ENCODE measurements at regions not wholly inside any gene's neighbourhood (a gene's known extent, or its start where the extent isn't known, plus 50 kb on each side); places are given as distances from the start of the nearest gene placed in this dataset.
A peak's percentile ranks its signal among the peaks of the same experiment; 100 is the strongest.

DNA sequence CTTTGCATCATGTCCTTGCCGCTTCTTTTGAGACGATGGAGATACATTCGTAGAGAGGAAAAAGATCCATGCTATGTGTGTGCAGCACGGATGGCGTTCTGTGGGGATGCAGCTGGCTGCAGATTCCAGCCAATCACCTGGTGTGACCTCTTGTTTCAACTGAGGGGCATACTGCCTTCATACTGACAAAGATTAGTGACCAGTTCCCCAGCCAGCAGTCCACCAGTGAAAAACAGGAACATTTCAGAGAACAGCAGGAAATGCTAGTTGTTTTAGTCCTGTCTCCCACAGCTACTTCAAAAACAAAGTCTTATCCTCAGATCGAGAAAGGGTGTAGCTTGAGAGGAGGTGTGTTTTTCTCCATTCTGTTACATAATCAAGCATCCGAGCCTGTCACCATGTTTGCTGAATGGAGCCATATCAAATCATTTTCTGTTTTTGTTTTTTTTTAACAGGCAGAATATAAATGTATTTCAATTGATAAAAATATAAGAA is 255.7 kb upstream of the FMN2 start:
- no peak for DNase-seq (ENCODE audit: low read depth)
- no peak overlapping the region for H3K4me3 ChIP-seq (ENCODE audit: low read depth, low read length)

DNA sequence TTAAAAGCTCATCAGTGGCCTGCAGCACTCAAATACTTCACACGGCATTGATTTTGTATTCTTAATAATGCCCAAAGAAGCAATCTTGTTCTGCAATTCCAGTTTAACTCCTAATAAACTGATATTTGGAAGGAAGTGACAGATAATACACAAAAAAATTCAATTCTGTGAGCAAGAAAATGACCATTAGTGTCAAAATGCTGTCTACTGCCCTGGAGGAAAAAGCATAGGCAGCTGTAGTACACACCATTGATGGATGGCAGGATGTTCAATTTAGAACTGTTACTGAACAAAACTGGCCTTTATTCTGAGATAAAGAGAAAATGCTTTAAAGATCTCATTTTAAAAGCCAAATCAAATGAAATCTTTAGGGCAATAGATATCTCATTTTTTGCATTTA is 251.3 kb upstream of the FMN2 start:
- no peak overlapping the region for H3K4me3 ChIP-seq (ENCODE audit: low read depth, low read length)
- DNase-seq (ENCODE audit: low read depth) = no peak

DNA sequence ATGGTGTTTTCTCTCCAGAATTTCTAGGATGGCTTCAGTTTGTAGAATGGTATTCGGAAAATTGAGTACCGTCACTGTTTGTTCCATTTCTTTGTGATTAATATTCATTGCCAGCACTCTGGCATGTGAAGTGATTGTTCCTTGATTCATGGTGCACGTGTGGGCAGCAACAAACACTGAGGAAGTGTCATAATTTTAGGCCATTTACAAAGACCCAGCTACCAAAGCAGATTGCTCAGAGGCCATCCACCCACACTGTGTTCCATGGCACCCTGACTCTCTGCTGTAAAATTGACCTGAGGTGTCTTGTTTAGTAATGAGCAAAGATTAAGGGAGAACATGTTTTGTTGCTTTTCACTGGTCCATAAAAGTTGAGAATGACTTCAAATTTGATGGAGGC is 250.9 kb upstream of the FMN2 start:
- no peak overlapping the region for H3K4me3 ChIP-seq (ENCODE audit: low read depth, low read length)
- DNase-seq (ENCODE audit: low read depth) = no peak

DNA sequence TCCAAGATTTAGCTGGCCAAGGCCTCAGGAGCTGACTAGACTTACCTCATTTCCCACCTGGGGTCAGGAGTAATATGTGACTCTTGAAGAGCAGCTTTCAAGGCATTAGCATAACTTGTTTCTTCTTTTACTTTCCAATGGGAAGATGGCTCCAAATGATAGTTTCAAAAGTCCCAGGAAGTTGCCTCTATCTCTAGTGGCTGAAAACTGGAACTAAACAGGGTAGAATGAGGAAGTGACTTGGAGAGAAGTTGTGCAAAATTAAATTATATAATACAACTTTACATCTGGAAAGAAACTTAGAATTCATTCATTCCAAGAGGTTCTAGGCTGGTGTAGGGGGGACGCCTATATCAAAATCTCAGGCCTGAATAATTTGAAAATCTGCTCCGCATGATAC is 250.1 kb upstream of the FMN2 start:
- DNase-seq (ENCODE audit: low read depth) = no peak

DNA sequence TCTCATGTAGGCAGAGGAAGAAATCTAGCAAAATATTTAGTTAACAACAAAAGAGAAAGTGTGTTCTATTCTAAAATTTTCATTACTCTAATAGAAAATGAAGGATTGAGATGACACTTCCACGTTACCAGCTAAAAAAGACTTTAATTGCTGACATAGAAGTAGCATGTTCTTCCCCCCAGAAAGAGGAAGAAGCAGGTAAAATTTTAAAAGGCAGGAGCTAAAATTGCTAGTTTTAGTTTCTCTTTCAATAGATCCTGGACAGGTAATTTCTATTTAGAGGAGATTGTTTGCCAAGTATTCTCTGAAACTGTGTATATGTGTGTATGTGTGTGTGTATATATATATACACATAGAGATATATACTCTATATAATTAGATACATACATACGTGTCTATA is 248.1 kb upstream of the FMN2 start:
- no peak overlapping the region for H3K4me3 ChIP-seq (ENCODE audit: low read depth, low read length)
- no peak for DNase-seq (ENCODE audit: low read depth)

More for the DNA sequence above, 250.1 kb upstream of the FMN2 start:
- H3K4me3 ChIP-seq (ENCODE audit: low read depth, low read length) = no peak overlapping the region

DNA sequence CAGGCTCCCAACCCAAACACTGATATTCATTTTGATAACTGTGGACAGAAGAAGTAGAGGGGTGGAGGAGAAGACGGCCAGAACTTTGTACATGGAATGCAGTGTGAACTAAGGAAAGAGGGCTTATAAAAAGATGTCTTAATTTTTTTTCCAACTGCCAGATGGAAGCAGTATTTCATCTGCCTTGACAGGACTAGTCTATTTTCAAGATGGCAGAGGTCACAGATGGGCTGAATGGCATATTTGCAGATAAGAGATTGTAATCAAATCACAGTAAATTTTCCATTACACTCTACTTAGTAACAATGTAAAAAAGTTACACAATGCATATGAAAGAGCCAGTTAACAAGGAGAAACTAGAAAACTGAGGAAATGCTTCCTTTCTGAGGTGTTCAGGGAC is 246.8 kb upstream of the FMN2 start:
- DNase-seq (ENCODE audit: low read depth) = no peak
- no peak overlapping the region for H3K4me3 ChIP-seq (ENCODE audit: low read depth, low read length)

DNA sequence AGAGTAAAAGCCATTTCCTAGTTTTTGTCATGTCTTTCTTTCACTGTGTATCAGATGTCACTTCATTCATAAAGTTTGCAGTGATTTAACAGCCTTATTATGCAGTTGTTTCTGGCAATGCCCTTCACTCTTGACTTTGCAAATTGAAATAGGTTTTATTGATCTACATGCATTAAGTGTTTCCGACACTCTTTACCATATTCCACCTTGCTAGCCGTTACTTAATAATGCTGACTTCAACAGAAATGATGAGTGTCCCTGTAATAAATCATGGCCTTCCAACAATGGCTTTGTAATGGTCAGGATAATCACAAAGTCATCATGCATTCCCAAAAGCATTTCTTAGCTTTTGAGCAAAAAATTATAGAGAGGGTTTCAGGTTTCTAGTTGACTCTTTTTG is 236.8 kb upstream of the FMN2 start:
- no peak for DNase-seq (ENCODE audit: low read depth)
- no peak overlapping the region for H3K4me3 ChIP-seq (ENCODE audit: low read depth, low read length)

DNA sequence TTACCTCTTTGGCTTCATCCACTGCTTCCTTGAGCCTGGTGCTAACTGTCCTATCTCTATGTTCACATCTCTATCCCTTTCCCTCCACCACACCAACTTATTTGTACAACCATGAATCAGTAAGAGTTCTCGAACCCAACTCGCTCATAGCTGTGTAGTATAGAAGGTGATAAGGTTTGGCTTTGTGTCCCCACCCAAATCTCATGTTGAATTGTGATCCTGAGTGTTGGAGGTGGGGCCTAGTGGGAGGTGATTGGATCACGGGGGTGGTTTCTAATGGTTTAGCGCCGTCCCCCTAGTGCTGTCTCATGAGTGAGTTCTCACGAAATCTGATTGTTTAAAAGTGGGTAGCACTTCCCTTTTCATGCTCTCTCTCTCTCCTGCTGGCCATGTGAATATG is 235.6 kb upstream of the FMN2 start:
- H3K4me3 ChIP-seq (ENCODE audit: low read depth, low read length) = no peak overlapping the region
- no peak for DNase-seq (ENCODE audit: low read depth)

DNA sequence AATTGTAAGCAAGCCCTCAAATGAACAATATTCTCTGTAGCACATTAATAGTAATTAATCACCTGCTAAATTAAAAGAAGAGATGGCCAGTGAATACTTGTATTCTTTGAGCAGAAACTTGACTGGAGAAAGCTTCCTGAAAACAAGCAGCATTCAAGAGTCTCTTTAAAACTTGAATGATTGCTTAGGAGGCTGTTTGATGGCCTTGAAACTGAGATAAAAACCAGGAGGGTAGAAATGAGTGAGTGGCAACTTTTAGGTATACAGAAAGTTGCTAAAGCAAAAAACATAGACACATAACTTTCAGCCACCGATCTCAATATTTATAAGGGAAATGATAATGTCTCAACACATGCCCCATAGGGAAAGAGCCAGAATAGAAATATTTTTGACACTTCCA is 234.8 kb upstream of the FMN2 start:
- H3K4me3 ChIP-seq (ENCODE audit: low read depth, low read length) = no peak overlapping the region
- DNase-seq (ENCODE audit: low read depth) = no peak

DNA sequence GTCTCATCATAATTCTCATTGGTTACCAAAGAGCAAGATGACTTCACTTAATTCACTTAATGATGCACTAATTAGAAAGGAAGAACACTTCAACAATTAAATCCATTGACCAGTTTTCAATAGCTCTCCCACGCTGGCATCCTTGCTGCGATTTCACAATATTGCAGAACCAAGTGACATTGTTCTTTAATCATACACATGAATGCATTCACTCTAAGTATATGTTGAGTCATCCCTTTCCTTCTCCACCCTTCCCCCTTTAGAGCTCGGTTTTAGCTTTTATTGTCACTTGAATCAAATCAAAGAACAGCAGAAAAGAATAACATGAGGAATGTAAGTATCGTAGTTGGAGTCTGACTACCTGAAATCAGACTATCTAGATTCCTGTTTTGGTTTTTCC is 233.6 kb upstream of the FMN2 start:
- peak; percentile 21 for DNase-seq (ENCODE audit: low read depth)

DNA sequence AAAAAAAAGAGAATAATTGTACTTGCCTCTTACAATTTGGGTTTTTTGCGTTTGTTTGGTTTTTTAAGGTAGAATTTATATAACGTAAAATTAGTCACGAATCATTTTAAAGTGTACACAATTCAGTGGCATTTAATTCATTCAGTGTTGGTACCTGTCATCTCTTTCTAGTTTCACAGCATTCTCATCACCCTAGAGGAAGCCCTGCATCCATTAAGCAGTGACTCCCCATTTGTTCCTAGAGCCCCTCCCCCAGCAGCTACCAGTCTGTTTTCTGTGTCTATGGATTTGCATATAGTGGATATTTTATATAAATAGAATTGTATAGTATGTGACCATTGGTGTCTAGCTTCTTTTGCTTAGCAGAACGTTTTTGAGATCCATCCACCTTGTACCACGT is 233.2 kb upstream of the FMN2 start:
- DNase-seq (ENCODE audit: low read depth) = no peak
- H3K4me3 ChIP-seq (ENCODE audit: low read depth, low read length) = no peak overlapping the region

More for the DNA sequence above, 233.6 kb upstream of the FMN2 start:
- H3K4me3 ChIP-seq (ENCODE audit: low read depth, low read length) = no peak overlapping the region

DNA sequence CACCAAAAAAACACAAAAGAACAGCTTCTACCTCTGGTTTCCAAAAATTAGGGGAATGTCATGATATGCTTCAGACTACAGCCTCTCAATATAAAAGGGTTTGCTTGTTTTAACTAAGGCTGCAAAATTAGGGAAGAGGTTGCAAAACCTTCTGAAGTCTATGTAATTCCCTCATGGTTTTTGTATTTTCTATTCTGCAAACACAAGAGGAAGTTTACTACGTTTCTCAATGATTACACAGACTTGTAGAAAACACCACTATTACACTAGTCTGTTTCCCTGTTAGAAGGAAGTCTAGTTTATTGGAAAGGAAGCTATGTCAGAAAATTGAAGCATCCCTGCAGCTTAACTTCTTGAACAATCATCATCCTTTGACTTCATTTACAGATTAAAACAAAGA is 229.7 kb upstream of the FMN2 start:
- DNase-seq (ENCODE audit: low read depth) = no peak
- H3K4me3 ChIP-seq (ENCODE audit: low read depth, low read length) = no peak overlapping the region

DNA sequence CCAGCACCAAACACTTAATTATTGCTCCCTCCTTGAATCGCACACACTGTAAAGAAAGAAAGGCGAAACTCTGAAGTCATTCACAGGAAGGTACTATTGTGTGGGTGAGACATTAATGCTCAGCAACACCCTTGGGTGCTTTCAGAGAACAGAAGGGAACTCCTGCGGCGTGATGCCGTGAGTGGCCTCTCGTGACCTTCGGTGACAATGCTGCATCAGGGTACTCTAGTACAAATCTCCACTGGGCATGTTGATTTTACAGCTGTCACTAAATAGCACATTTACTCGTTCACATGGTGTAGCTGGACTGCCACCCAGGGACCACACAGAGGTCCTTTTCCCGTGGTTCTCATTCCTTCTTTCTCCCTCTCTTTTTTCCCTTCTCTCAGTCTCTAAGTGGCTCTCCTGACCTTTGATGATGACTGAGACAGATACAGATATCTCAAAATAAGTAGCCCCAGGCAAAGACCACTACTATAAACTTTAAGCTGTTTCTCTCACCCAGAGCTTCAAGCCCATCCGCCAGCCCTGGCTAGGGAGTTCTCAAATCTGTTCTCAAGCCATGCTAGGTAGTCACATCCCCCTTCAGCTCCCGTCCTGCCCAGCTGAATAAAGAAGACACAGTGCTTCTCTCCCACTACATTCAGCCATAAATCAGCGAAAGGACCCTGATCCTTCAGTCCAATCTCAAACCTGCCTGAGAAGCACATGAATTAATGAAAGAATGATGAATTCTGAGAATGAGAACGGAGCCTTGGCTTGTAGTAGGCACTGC is 223.4 kb upstream of the FMN2 start:
- DNase-seq (ENCODE audit: low read depth) = no peak
- H3K4me3 ChIP-seq (ENCODE audit: low read depth, low read length) = no peak overlapping the region

DNA sequence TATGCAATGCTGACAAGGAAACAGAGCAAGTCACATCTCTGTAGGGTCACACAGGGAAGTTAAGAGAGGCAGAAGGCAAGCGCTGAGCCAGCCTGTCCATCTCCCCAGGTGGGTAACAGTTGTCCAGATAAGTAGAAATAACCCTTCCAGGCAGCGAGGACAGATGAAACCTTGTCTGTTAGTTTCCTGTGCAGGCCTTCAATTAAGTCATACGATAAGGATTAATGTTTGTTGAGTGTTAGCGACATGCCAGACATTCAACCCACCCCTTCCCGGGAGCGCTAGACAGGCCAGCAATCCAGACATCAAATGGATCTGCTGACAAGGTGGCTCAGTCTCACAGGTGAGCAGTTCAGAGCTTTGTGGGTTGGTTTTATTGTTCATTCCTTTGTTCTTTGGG is 221.5 kb upstream of the FMN2 start:
- DNase-seq (ENCODE audit: low read depth) = no peak
- no peak overlapping the region for H3K4me3 ChIP-seq (ENCODE audit: low read depth, low read length)

DNA sequence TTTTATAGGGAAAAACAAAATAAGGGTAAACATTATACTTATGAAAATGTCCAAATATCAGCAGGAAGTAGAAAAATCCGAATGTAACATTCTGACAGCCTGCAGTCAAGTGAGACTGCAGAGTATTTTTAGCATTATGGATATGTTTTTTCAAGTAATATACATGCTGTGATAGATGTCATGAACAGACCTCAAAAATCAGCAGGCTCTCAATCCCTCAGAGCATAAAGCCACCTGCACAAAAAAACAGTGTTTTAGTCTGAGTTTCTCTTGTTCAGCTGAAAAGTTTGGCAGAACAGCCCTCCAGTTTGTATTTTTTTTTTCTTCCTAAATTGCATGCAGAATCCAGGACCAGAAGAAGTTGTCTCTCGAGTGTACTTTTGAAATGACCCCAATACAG is 219.1 kb upstream of the FMN2 start:
- DNase-seq (ENCODE audit: low read depth) = no peak
- H3K4me3 ChIP-seq (ENCODE audit: low read depth, low read length) = no peak overlapping the region

DNA sequence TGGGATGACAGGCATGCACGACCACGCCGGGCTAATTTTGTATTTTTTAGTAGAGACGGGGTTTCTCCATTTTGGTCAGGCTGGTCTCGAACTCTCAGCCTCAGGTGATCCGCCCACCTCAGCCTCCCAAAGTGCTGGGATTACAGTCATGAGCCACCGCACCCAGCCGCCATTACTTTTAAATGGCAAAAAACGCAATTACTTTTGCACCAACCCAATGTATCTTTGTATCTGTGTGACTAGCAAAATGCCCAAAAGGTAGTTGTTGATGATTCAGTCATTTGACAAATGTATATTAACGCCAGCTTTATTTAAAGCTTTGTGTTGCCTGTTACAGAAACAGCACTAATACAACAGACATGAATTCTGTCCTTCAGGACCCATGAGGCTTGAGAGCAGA is 216.9 kb upstream of the FMN2 start:
- DNase-seq (ENCODE audit: low read depth) = no peak
- no peak overlapping the region for H3K4me3 ChIP-seq (ENCODE audit: low read depth, low read length)

DNA sequence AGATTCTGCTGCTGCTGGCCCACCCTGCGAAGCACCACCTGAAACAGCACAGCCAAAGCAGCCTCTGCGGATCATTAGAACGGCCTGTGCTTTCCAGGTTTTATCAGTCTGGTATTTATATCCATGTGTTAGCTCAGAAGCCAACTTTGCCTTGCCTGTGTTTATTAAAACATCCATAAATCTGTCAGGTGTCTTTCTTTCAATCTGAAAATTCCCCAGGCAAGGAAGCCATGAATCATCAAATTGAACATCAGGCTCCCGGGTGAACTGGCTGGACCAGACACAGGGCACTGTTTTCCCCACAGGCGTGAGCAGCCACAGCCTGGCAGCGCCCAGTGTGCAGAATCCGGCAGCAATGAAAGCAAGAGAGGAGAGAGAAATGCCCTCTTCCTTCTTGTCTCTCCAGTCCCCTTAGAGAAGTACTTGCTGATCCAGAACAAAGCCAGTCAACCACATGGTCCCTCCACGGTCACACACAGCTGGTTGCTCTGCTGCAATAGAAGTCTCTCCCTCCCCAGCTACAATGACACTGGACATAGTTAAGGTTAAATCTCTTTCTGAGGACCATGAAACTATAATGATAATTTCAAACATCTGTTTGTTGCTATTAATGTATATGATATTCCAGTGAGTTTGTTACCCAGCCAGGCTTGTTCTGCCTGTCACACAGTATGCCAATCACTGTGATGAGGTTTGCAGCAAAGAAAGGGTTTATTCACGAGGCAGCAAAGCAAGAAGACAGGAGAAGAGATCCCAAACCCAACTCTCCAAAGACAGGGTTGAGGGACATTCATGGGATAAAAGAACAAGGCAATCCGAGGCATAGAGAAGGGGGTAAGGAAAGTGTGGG is 212.1 kb upstream of the FMN2 start:
- no peak overlapping the region for H3K4me3 ChIP-seq (ENCODE audit: low read depth, low read length)
- DNase-seq (ENCODE audit: low read depth) = no peak

DNA sequence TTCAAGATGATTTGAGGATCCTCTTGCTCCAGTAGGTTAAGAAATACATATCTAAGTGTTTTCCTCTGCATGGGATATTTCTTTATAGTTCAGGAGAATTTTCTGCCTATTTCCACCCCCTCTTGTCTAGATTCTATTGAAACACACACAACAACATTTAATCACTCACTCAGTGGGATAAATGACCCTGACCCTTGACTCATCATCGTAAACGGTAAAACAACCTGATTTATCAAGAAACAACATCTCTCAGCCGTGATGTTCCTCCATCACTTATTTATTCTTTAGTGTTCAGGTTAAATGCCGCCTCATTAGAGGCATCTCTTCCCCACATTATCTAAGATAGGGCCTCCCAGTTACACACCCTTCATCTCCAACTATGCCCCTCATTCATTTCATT is 208.7 kb upstream of the FMN2 start:
- no peak for DNase-seq (ENCODE audit: low read depth)
- no peak overlapping the region for H3K4me3 ChIP-seq (ENCODE audit: low read depth, low read length)

DNA sequence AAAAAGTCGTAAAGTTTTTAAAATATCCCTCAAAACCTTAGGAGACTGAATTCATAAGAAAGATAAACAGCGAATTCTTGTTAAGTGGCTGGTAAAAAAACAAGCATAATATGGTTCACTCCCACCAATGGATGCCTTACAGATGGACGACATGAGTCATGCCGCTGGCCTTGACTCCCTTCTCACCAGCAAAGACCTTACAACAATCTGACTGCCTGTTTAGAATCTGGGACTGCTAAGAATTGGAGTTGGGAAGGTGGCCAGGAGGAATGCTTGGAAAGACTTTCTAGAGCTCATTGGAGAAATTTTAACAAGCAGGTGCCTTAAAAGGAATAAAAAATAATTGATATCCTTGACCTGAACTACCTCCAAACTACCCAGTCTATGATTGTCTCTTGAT is 206.9 kb upstream of the FMN2 start:
- H3K4me3 ChIP-seq (ENCODE audit: low read depth, low read length) = no peak overlapping the region
- DNase-seq (ENCODE audit: low read depth) = no peak

DNA sequence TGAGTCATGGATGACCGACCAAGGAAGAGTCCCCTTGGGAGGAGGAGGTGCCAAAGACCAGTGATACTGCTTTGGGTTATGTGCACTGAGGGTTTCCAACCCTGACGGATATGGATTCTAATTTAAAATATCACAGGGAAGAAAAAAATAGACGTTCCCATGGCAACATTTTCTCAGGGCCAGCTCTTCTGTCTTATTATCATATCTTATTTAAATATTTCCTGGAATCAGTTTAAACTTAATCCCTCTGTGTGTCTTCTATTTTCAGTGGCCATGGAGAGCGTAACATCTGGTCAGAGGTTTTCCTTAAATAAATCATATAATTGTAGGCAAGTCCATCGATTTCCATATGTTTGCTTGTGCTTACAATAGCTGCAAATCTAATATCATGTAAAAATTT is 205.4 kb upstream of the FMN2 start:
- H3K4me3 ChIP-seq (ENCODE audit: low read depth, low read length) = no peak overlapping the region
- DNase-seq (ENCODE audit: low read depth) = no peak

DNA sequence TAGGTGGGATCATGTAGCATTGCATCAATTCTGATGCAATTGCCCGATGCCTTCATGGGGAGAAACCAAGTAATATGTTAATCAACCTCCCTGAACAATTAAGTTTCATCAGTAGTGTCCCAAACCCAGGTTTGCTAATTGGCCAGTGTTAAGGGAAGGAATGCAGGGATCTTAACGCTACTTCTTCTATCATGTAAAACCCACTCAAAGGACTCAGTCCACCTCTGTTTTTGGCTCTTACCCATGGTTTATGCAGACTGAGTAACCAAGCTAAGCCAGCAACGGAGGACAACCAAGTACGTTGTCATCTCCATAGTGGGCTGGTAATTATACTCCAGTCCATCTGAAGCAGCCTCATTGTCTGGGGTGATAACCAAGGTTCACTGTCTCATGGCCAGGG is 203.0 kb upstream of the FMN2 start:
- no peak for DNase-seq (ENCODE audit: low read depth)
- H3K4me3 ChIP-seq (ENCODE audit: low read depth, low read length) = no peak overlapping the region
